ENCODE measurements at regions not wholly inside any gene's neighbourhood (a gene's known extent, or its start where the extent isn't known, plus 50 kb on each side); places are given as distances from the start of the nearest gene placed in this dataset.

- Histone ChIP-seq H3K4me1 (no peaks in the 10 kb centered on the region), H3K9me3 (no peaks in the 10 kb centered on the region), H3K4me3 (no peak overlapping the region), H3K36me3 (no peaks in the 10 kb centered on the region), H3K27ac (no peak overlapping the region), H3K27me3 (peaks cover 0 to under 1% (median 0%) of the 10 kb centered on the region in 4 donors)
- no peak for TF ChIP-seq POLR2A (IDR thresholded peaks at IDR 0.05)
- TF ChIP-seq, protein P1, sequence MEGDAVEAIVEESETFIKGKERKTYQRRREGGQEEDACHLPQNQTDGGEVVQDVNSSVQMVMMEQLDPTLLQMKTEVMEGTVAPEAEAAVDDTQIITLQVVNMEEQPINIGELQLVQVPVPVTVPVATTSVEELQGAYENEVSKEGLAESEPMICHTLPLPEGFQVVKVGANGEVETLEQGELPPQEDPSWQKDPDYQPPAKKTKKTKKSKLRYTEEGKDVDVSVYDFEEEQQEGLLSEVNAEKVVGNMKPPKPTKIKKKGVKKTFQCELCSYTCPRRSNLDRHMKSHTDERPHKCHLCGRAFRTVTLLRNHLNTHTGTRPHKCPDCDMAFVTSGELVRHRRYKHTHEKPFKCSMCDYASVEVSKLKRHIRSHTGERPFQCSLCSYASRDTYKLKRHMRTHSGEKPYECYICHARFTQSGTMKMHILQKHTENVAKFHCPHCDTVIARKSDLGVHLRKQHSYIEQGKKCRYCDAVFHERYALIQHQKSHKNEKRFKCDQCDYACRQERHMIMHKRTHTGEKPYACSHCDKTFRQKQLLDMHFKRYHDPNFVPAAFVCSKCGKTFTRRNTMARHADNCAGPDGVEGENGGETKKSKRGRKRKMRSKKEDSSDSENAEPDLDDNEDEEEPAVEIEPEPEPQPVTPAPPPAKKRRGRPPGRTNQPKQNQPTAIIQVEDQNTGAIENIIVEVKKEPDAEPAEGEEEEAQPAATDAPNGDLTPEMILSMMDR (IDR thresholded peaks at IDR 0.05) = no peak
- intact Hi-C loops (cut with DNase I) = no loop called here
- DNase-seq = no peak
- WGBS, 2 donors = 71 to 93% methylated on average over 1 of the region's 1 CpG
Observed at GRCh38 chr18:2325933-2326332, 245.4 kb downstream of the METTL4 start.

- intact Hi-C loops (cut with DNase I) = no loop called here
- H3K4me3 ChIP-seq = no peak overlapping the region
- TF ChIP-seq POLR2A (IDR thresholded peaks at IDR 0.05) = no peak
- TF ChIP-seq, protein P1 (IDR thresholded peaks at IDR 0.05) = no peak
- H3K27me3 ChIP-seq = no peaks in the 10 kb centered on the region
- no peaks in the 10 kb centered on the region for H3K9me3 ChIP-seq
- no peaks in the 10 kb centered on the region for H3K36me3 ChIP-seq
- H3K4me1 ChIP-seq = no peaks in the 10 kb centered on the region
- no peak overlapping the region for H3K27ac ChIP-seq
- no peak for DNase-seq
- 60 to 62% methylated on average over 6 of the region's 6 CpGs for WGBS, 2 donors
Observed at GRCh38 chr18:2326999-2327398, 244.3 kb downstream of the METTL4 start.

DNA sequence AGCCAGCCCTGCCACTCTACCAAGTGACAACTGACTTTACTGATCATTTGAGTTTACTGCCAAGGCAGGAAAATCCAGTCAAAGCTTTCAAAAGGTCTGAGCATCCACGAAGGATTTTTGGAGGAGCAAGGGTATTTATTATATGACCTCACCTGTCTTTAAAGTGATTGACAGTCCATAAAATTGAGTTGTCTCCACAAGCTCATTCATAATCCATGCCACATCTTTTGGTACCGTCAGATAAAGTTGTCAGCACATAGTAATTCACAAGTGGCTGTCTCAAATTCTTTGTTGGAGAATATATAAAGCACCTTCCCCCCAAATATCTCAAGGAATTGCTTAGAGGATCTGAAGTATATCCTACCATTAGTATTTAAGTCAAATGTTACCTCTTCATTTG, 240.5 kb downstream of the METTL4 start:
- H3K9me3 ChIP-seq = no peaks in the 10 kb centered on the region
- intact Hi-C loops (cut with DNase I) = no loop called here
- WGBS, 2 donors = 34 to 44% methylated on average over 2 of the region's 2 CpGs
- DNase-seq = no peak
- no peak overlapping the region for H3K4me3 ChIP-seq
- no peaks in the 10 kb centered on the region for H3K4me1 ChIP-seq
- H3K36me3 ChIP-seq = no peaks in the 10 kb centered on the region
- no peak for TF ChIP-seq POLR2A (IDR thresholded peaks at IDR 0.05)
- TF ChIP-seq, protein P1 (IDR thresholded peaks at IDR 0.05) = no peak
- H3K27me3 ChIP-seq = no peaks in the 10 kb centered on the region
- no peak overlapping the region for H3K27ac ChIP-seq

DNA sequence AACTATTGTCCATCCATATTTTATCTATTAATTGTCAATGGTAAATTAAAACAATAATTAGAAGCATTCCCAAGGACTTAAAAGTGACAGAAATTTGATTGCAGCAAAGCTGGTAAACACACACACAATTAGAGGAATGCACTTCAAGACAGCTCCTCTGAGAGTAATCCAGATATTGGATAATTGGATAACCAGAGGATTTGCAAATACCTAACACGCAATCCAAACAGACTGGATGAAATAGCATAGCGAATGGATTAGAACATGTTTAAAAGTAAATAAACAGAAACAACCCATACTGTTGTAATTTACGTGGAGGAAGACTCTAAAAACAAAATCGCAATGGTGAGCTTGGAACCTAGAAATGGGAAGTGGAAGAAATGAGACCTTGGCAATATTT, 239.8 kb downstream of the METTL4 start:
- DNase-seq = no peak
- Histone ChIP-seq H3K4me3 (no peak overlapping the region), H3K27me3 (no peaks in the 10 kb centered on the region), H3K4me1 (no peaks in the 10 kb centered on the region), H3K36me3 (no peaks in the 10 kb centered on the region), H3K27ac (no peak overlapping the region), H3K9me3 (no peaks in the 10 kb centered on the region)
- intact Hi-C loops (cut with DNase I) = no loop called here
- TF ChIP-seq, protein P1 (IDR thresholded peaks at IDR 0.05) = no peak
- TF ChIP-seq POLR2A (IDR thresholded peaks at IDR 0.05) = no peak
- WGBS, 2 donors = 62 to 69% methylated on average over 4 of the region's 4 CpGs

DNA sequence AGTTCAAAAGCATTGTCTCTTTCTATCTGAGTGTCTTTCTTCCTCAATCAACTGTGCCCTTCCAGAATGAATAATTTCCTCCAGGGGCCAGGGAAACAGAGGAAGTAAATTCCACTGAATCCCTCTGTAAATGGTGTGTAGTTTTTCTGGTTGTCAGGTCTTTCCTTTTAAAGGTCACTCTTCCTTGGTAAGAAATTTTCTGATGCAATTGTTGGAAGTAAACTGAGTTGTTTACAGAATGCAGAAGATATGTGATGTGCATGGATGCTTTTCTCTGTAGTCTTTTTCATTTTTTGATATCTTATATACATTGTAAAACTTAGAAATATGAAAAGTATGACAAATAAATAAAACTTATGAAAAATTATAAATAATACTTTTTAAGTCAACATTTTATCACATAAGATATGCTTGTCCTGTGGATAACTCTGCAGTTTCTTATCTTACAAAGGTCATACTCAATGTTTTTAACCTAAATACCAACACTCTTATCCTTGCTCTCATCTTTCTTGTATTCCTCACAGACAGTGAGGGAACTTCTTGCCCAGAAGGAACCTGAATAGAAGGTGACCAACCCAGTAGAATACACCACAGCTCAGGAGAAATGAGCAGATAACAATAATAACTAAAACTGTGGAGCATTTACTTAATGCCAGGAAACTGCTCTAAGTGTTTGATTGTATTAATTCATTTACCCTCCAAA, 234.5 kb downstream of the METTL4 start:
- TF ChIP-seq, protein P1 (IDR thresholded peaks at IDR 0.05) = no peak
- no peak for TF ChIP-seq POLR2A (IDR thresholded peaks at IDR 0.05)
- DNase-seq = no peak
- Histone ChIP-seq H3K36me3 (no peaks in the 10 kb centered on the region), H3K27me3 (no peaks in the 10 kb centered on the region), H3K27ac (no peak overlapping the region), H3K4me3 (no peak overlapping the region), H3K4me1 (no peaks in the 10 kb centered on the region), H3K9me3 (no peaks in the 10 kb centered on the region)
- intact Hi-C loops (cut with DNase I) = no loop called here

All from esophagus squamous epithelium (tissue), 5 donors.